HG03066 (cell line): ENCODE measurements at regions not wholly inside any gene's neighbourhood (a gene's known extent, or its start where the extent isn't known, plus 50 kb on each side); places are given as distances from the start of the nearest gene placed in this dataset.

Experiments used
- ATAC-seq: cut with Tn5 transposase; IDR thresholded peaks from one replicate; pipeline ENCODE4 v1.9.1; 2021; ENCODE audit warnings: low read depth; ENCODE audit not compliant: unreplicated experiment

- no peak for ATAC-seq
Observed at GRCh38 chr13:40453351-40454021, 213.0 kb downstream of the FOXO1 start.

GRCh38 chr13:40456397-40456953 is 210.0 kb downstream of the FOXO1 start:
- no peak for ATAC-seq

GRCh38 chr13:40456979-40457553 is 209.4 kb downstream of the FOXO1 start:
- no peak for ATAC-seq

GRCh38 chr13:40457929-40458719 is 208.3 kb downstream of the FOXO1 start:
- ATAC-seq, result no peak

- ATAC-seq, result no peak
Observed at GRCh38 chr13:40458720-40458990, 207.8 kb downstream of the FOXO1 start.

- no peak for ATAC-seq
Observed at GRCh38 chr13:40460116-40460515, 206.3 kb downstream of the FOXO1 start.

GRCh38 chr13:40464337-40465014 is 202.0 kb downstream of the FOXO1 start:
- ATAC-seq, result no peak

GRCh38 chr13:40465015-40465390 is 201.4 kb downstream of the FOXO1 start:
- no peak for ATAC-seq

GRCh38 chr13:40466272-40466671 is 200.2 kb downstream of the FOXO1 start:
- ATAC-seq, result no peak

GRCh38 chr13:40468227-40468838 is 198.1 kb downstream of the FOXO1 start:
- ATAC-seq, result no peak

GRCh38 chr13:40469581-40470310 is 196.7 kb downstream of the FOXO1 start:
- no peak for ATAC-seq

GRCh38 chr13:40470660-40471059 is 195.8 kb downstream of the FOXO1 start:
- no peak for ATAC-seq

GRCh38 chr13:40471076-40471475 is 195.4 kb downstream of the FOXO1 start:
- no peak for ATAC-seq

- no peak for ATAC-seq
Observed at GRCh38 chr13:40471911-40472310, 194.5 kb downstream of the FOXO1 start.

GRCh38 chr13:40472427-40473220 is 193.8 kb downstream of the FOXO1 start:
- ATAC-seq, result no peak

GRCh38 chr13:40475617-40476016 is 190.8 kb downstream of the FOXO1 start:
- ATAC-seq, result no peak

- ATAC-seq, result no peak
Observed at GRCh38 chr13:40476175-40476958, 190.1 kb downstream of the FOXO1 start.
